ENCODE measurements at regions not wholly inside any gene's neighbourhood (a gene's known extent, or its start where the extent isn't known, plus 50 kb on each side); places are given as distances from the start of the nearest gene placed in this dataset.

GRCh38 chr9:91113016-91113415, 248.7 kb downstream of the AUH start:
- no peak for TF ChIP-seq PATZ1 (CRISPR knock-in tag; IDR thresholded peaks at IDR 0.05; ENCODE audit: borderline replicate concordance)
- TF ChIP-seq ZNF565 (CRISPR knock-in tag; conservative IDR thresholded peaks at IDR 0.05; ENCODE audit: low read depth) = no peak
- no peak for TF ChIP-seq OSR1 (CRISPR knock-in tag; IDR thresholded peaks at IDR 0.05)
- no peak for TF ChIP-seq TSHZ2 (CRISPR knock-in tag; IDR thresholded peaks at IDR 0.05)
- no peak for TF ChIP-seq ZFP30 (CRISPR knock-in tag; IDR thresholded peaks at IDR 0.05)
- no peak for TF ChIP-seq ISL1 (CRISPR knock-in tag; IDR thresholded peaks at IDR 0.05)
